Spleen (tissue), 11 donors: ENCODE measurements at regions not wholly inside any gene's neighbourhood (a gene's known extent, or its start where the extent isn't known, plus 50 kb on each side); places are given as distances from the start of the nearest gene placed in this dataset.

ENCODE experiments used
- DNase-seq: peaks from one replicate; pipeline ENCODE4 v3.0.0-alpha.2; 2020
- H3K27ac ChIP-seq, 8 donors: fragments of 200-600 bp; sonication (generic) in 7 of 8; 1 replicate in 4 of 8; 2 replicates in 4 of 8; pipeline versions ENCODE4 v1.5.0 to v1.8.0; 2016 to 2021; ENCODE audit warnings: inconsistent platforms in 4 of 8, mild to moderate bottlenecking in 4 of 8, moderate library complexity in 1 of 8
- H3K27me3 ChIP-seq, 7 donors: fragments of 200-600 bp; sonication (generic) in 6 of 7; replicated peaks in 1 of 7; 1 replicate in 4 of 7; 2 replicates in 3 of 7; pipeline versions ENCODE4 v1.5.0 to v1.8.0; 2016 to 2021; ENCODE audit warnings: inconsistent platforms in 3 of 7, mild to moderate bottlenecking in 1 of 7
- H3K36me3 ChIP-seq, 6 donors: fragments of 200-600 bp; sonication (generic) in 5 of 6; 1 replicate in 4 of 6; 2 replicates in 2 of 6; pipeline versions ENCODE4 v1.5.0 to v1.8.0; 2016 to 2021; ENCODE audit warnings: inconsistent platforms in 2 of 6
- H3K4me1 ChIP-seq, 6 donors: fragments of 200-600 bp; sonication (generic) in 5 of 6; 1 replicate in 3 of 6; 2 replicates in 3 of 6; pipeline versions ENCODE4 v1.5.0 to v1.8.0; 2016 to 2021; ENCODE audit warnings: inconsistent platforms in 3 of 6
- H3K4me3 ChIP-seq, 8 donors: fragments of 200-600 bp; sonication (generic) in 7 of 8; 1 replicate in 4 of 8; 2 replicates in 4 of 8; pipeline versions ENCODE4 v1.5.0 to v1.8.0; 2016 to 2021; ENCODE audit warnings: inconsistent platforms in 4 of 8, mild to moderate bottlenecking in 4 of 8, moderate library complexity in 2 of 8
- H3K9me3 ChIP-seq, 8 donors: fragments of 200-600 bp; sonication (generic) in 7 of 8; 1 replicate in 4 of 8; 2 replicates in 4 of 8; pipeline versions ENCODE4 v1.5.0 to v1.8.0; 2016 to 2021; ENCODE audit warnings: inconsistent platforms in 4 of 8
- CTCF ChIP-seq, 11 experiments: fragments of 200-600 bp in 7 of 11; fragments of 450-650 bp in 4 of 11; sonication (generic) in 4 of 11; IDR thresholded peaks in 8 of 11; conservative IDR thresholded peaks in 3 of 11; 1 replicate in 7 of 11; 2 replicates in 4 of 11; pipeline versions ENCODE4 v1.4.0 to v1.8.0; 2016 to 2021; ENCODE audit warnings: antibody characterized with exemption in 11 of 11, inconsistent platforms in 4 of 11, mild to moderate bottlenecking in 1 of 11
- POLR2A ChIP-seq, 3 donors: fragments of 450-650 bp; IDR thresholded peaks; one replicate each; pipeline ENCODE4 v1.5.1; 2017; ENCODE audit warnings: antibody characterized with exemption in 3 of 3, mild to moderate bottlenecking in 1 of 3
- POLR2AphosphoS5 ChIP-seq, 3 donors: sonication (generic); formaldehyde crosslinking; IDR thresholded peaks; one replicate each; pipeline ENCODE4 v1.5.1; 2017; ENCODE audit warnings: antibody characterized with exemption in 3 of 3
- WGBS, 5 donors: extraction: QIAGEN DNeasy Blood & Tissue Kit in 3 of 5; methylation state at CpG; one replicate each; pipeline versions ENCODE4 v1.1.5 to v1.1.7; 2013 to 2018; 5-methylcytosine and 5-hydroxymethylcytosine counted together
- intact Hi-C: fragments of 100-400 bp; cut with DNase I; formaldehyde crosslinking; loops from one replicate; pipeline ENCODE4 v1.15.0; 2023; ENCODE audit warnings: low total_unique reads
- donor health status: healthy with polysubstance abuse.
- donor health status: DM: no; HTN: no; CAD: no; lungs with moderate emphysema.
- donor health status: DM: no; HTN: no; CAD: no.
- donor health status: Bipolar disorder and iron deficiency.
- donor health status: healthy.
- donor health status: DM: no; HTN: no; CAD: no.
- donor health status: DM: yes; HTN: yes; CAD: no.

- Histone ChIP-seq H3K27me3 (no peaks in the 10 kb centered on the region), H3K4me1 (no peaks in the 10 kb centered on the region), H3K4me3 (no peak overlapping the region), H3K9me3 (no peaks in the 10 kb centered on the region), H3K36me3 (no peaks in the 10 kb centered on the region), H3K27ac (no peak overlapping the region)
- TF ChIP-seq POLR2A (IDR thresholded peaks at IDR 0.05), result no peak
- TF ChIP-seq POLR2AphosphoS5 (IDR thresholded peaks at IDR 0.05), result no peak
- 72 to 91% (median 80%) methylated on average over 5 of the region's 5 CpGs for WGBS, 5 donors
- intact Hi-C loops, result no loop called here
- DNase-seq, result no peak
Observed at GRCh38 chr14:28651148-28651547, 115.4 kb upstream of the FOXG1 start.

- 36 to 51% (median 48%) methylated on average over 2 of the region's 2 CpGs for WGBS, 5 donors
- Histone ChIP-seq H3K9me3 (no peaks in the 10 kb centered on the region), H3K4me1 (no peaks in the 10 kb centered on the region), H3K27me3 (no peaks in the 10 kb centered on the region), H3K27ac (no peak overlapping the region), H3K4me3 (no peak overlapping the region), H3K36me3 (no peaks in the 10 kb centered on the region)
- intact Hi-C loops, result no loop called here
- DNase-seq, result no peak
- no peak for TF ChIP-seq POLR2A (IDR thresholded peaks at IDR 0.05)
- TF ChIP-seq POLR2AphosphoS5 (IDR thresholded peaks at IDR 0.05), result no peak
- TF ChIP-seq CTCF (IDR thresholded peaks at IDR 0.05 in 8 of 11, conservative IDR thresholded peaks at IDR 0.05 in 3 of 11), result no peak
Observed at GRCh38 chr14:28652782-28653181, 113.8 kb upstream of the FOXG1 start.

- intact Hi-C loops, result no loop called here
- Histone ChIP-seq H3K4me1 (no peaks in the 10 kb centered on the region), H3K36me3 (no peaks in the 10 kb centered on the region)
Observed at GRCh38 chr14:28653521-28653920, 113.1 kb upstream of the FOXG1 start.

GRCh38 chr14:28656704-28657255, 109.8 kb upstream of the FOXG1 start:
- intact Hi-C loops, result no loop called here
- TF ChIP-seq POLR2A (IDR thresholded peaks at IDR 0.05) (no peak), CTCF (IDR thresholded peaks at IDR 0.05 in 8 of 11, conservative IDR thresholded peaks at IDR 0.05 in 3 of 11) (no peak), POLR2AphosphoS5 (IDR thresholded peaks at IDR 0.05) (no peak)
- no peaks in the 10 kb centered on the region for H3K4me1 ChIP-seq
- H3K27me3 ChIP-seq, result no peaks in the 10 kb centered on the region
- H3K4me3 ChIP-seq, result no peak overlapping the region
- no peak overlapping the region for H3K27ac ChIP-seq
- H3K36me3 ChIP-seq, result no peaks in the 10 kb centered on the region
- no peak for DNase-seq
- no peaks in the 10 kb centered on the region for H3K9me3 ChIP-seq
- 82 to 94% (median 85%) methylated on average over 1 of the region's 1 CpG for WGBS, 5 donors

More at GRCh38 chr14:28653521-28653920, 113.1 kb upstream of the FOXG1 start:
- 92 to 100% (median 95%) methylated on average over 2 of the region's 2 CpGs for WGBS, 5 donors
- no peak overlapping the region for H3K27ac ChIP-seq
- H3K4me3 ChIP-seq, result no peak overlapping the region
- no peak for DNase-seq
- no peaks in the 10 kb centered on the region for H3K27me3 ChIP-seq
- TF ChIP-seq CTCF (IDR thresholded peaks at IDR 0.05 in 8 of 11, conservative IDR thresholded peaks at IDR 0.05 in 3 of 11), result no peak
- no peak for TF ChIP-seq POLR2A (IDR thresholded peaks at IDR 0.05)
- TF ChIP-seq POLR2AphosphoS5 (IDR thresholded peaks at IDR 0.05), result no peak
- H3K9me3 ChIP-seq, result no peaks in the 10 kb centered on the region
